ENCODE measurements at regions not wholly inside any gene's neighbourhood (a gene's known extent, or its start where the extent isn't known, plus 50 kb on each side); places are given as distances from the start of the nearest gene placed in this dataset.

DNA sequence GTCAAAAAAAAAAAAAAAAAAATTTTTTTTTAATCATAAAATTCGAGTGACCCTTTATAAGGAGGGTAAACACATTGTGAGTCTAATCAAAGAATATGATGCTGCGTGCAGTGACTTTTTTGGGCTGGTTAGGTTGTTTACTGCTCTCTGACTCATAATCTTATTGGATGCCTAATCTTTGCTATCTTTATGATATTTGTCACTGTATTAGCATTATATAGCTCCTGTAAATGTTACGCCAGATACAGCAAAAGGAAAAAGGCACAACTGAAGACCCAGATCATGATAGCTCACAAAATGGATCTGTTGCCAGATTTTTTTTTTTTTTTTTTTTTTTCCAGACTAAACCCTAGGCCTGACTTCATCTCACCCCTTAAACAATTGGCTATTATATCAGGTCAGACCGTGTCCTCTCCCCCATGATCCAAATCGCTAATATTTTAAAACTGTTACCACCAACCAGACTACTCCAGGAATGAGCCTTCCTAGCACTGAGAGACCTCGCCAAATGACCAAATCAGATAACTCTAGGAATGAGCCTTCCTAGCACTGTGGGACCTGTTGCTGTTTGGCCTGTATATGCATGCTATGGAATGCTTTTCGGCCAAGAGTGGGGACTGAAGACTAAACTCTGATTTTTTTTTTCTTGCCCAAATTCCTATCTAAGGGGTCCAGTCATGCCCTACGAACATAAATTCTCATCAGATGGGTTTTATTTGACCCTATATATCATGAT is 131.7 kb upstream of the MYO10 start:
- Histone ChIP-seq H3K4ac (replicated peaks; ENCODE audit: insufficient read length, low read depth, low read length) (no peak overlapping the region), H2BK12ac (ENCODE audit: low read depth, low read length) (no peak overlapping the region), H2AK5ac (ENCODE audit: low read depth, low read length) (no peak overlapping the region), H3K23ac (ENCODE audit: insufficient read length) (no peak overlapping the region), H2BK120ac (replicated peaks; ENCODE audit: low read depth, low read length) (no peak overlapping the region), H3K27me3 (replicated peaks in 1 of 4; ENCODE audit: control insufficient read depth in 3 of 4, extremely low read depth in 1 of 4, insufficient read depth in 3 of 4, low read length in 3 of 4) (no peaks in the 10 kb centered on the region), H3K36me3 (ENCODE audit: control insufficient read depth in 2 of 4, insufficient read depth in 4 of 4, low read length in 3 of 4) (no peaks in the 10 kb centered on the region), H3K27ac (ENCODE audit: low read depth, low read length) (no peak overlapping the region), H4K91ac (replicated peaks; ENCODE audit: insufficient read length, low read length) (no peak overlapping the region), H3K14ac (ENCODE audit: insufficient read length) (no peak overlapping the region), H2AFZ (ENCODE audit: low read length) (no peak overlapping the region), H2BK20ac (ENCODE audit: low read length) (no peak overlapping the region), H3K56ac (replicated peaks; ENCODE audit: insufficient read length, low read depth, low read length) (no peak overlapping the region), H4K8ac (ENCODE audit: extremely low read depth, insufficient read depth, low read length) (no peak overlapping the region), H3K4me1 (replicated peaks in 1 of 4; ENCODE audit: control insufficient read depth in 3 of 4, insufficient read depth in 4 of 4, low read length in 3 of 4) (no peaks in the 10 kb centered on the region; a peak in 1 of 7 replicates), H4K5ac (ENCODE audit: insufficient read length, low read depth, low read length) (no peak overlapping the region), H3K4me3 (ENCODE audit: extremely low read depth in 1 of 4, insufficient read depth in 2 of 4, low read depth in 3 of 4, low read length in 4 of 4) (no peak overlapping the region), H4K20me1 (replicated peaks in 1 of 2; ENCODE audit: control insufficient read depth in 1 of 2, insufficient read depth in 2 of 2, low read length in 2 of 2) (no peaks in the 10 kb centered on the region), H3K79me1 (ENCODE audit: low read depth, low read length) (no peaks in the 10 kb centered on the region), H3K79me2 (ENCODE audit: control insufficient read depth in 1 of 2, insufficient read depth in 2 of 2, low read length in 2 of 2) (no peaks in the 10 kb centered on the region), H3K18ac (ENCODE audit: extremely low read depth, low read length) (no peak overlapping the region), H3K4me2 (ENCODE audit: insufficient read depth in 1 of 2, low read depth in 2 of 2, low read length in 2 of 2) (no peak overlapping the region), H2BK5ac (ENCODE audit: low read depth, low read length) (no peak overlapping the region), H3K9ac (replicated peaks in 1 of 4; ENCODE audit: extremely low read depth in 1 of 4, low read depth in 3 of 4, low read length in 3 of 4) (no peak overlapping the region), H3K23me2 (ENCODE audit: low read depth, low read length) (no peaks in the 10 kb centered on the region), H2BK15ac (ENCODE audit: low read length) (no peak overlapping the region), H3K9me3 (ENCODE audit: insufficient read depth in 2 of 2, low read depth in 1 of 2, low read length in 1 of 2) (no peaks in the 10 kb centered on the region)
- TF ChIP-seq KDM4A (IDR thresholded peaks at IDR 0.05; ENCODE audit: low read depth, low read length, severe bottlenecking) (no peak), JUN (IDR thresholded peaks at IDR 0.05; ENCODE audit: low read depth, low read length) (no peak), CREB1 (IDR thresholded peaks at IDR 0.05) (no peak), YY1 (IDR thresholded peaks at IDR 0.05; ENCODE audit: low read depth, low read length) (no peak), ASH2L (IDR thresholded peaks at IDR 0.05; ENCODE audit: low read length) (no peak), KDM5A (IDR thresholded peaks at IDR 0.05; ENCODE audit: low read length) (no peak)
- CTCF ChIA-PET (ENCODE audit: partially characterized antibody): interaction anchor here (0.6 to 0.7 kb wide), 2 partner anchors 11 to 62 kb away, joined by 3 to 5 read pairs; no protein-coding TSS in a partner anchor
- 85% methylated on average over 8 of the region's 8 CpGs; no CpG with 5 or more reads in 1 of the 2 experiments for WGBS, 2 experiments (ENCODE audit: extremely low coverage in 1 of 2, insufficient coverage in 1 of 2, insufficient read length in 1 of 2, insufficient replicate concordance in 2 of 2, low coverage in 1 of 2, low lambda C conversion rate in 2 of 2, missing lambda C conversion rate in 1 of 2)
- POLR2A ChIA-PET (ENCODE audit: partially characterized antibody): interaction anchor here (0.7 kb wide), 1 partner anchor 728 kb away, joined by 3 read pairs; no protein-coding TSS in a partner anchor
- FAIRE-seq: no peak
- no peak for DNase-seq (ENCODE audit: low read depth in 1 of 2, low spot score in 2 of 2)

Measured in H1 (cell line).